K562 (cell line): ENCODE measurements at regions not wholly inside any gene's neighbourhood (a gene's known extent, or its start where the extent isn't known, plus 50 kb on each side); places are given as distances from the start of the nearest gene placed in this dataset.

Source experiments
- ATAC-seq: fragments of 200-7000 bp; cut with Tn5 transposase; 3 replicates; pipeline ENCODE4 v1.9.1; 2020; ENCODE audit warnings: moderate library complexity
- BruUV-seq: library from RNA; stranded (reverse); fragments of 400-500 nt; replicated peaks from 2 replicates; lab custom pipeline; 2021; lab: Mats Ljungman, UMichigan
- CTCF ChIA-PET: fragments of 300-600 bp; formaldehyde crosslinking; extraction: SDS; loops from one replicate; lab custom pipeline; 2021; ENCODE audit warnings: low intra/inter-chr PET ratio; lab: Yijun Ruan, JAX
- POLR2A ChIA-PET: fragments of 300-600, 350-650 bp; sonication (Branson Sonifier 250); formaldehyde crosslinking; extraction: SDS; loops from one replicate; lab custom pipeline; 2021; ENCODE audit warnings: antibody characterized with exemption, inconsistent platforms; lab: Yijun Ruan, JAX
- DNase-seq, 4 experiments: peaks; one replicate each; pipeline versions ENCODE4 v3.0.0 to v3.0.0-alpha.2; 2011 to 2018; ENCODE audit warnings: low spot score in 3 of 4, mixed read lengths in 3 of 4; ENCODE audit errors: extremely low read depth in 1 of 4
- FAIRE-seq: peaks from 2 replicates; lab custom pipeline; 2011; peaks lifted over from hg19 to GRCh38; lab: Jason Lieb, UNC
- H2AFZ ChIP-seq: 2 replicates; pipeline ENCODE4 v1.6.0; 2011; ENCODE audit warnings: low read depth, low read length, control low read depth, inconsistent platforms
- H3K27ac ChIP-seq: fragments of 200-600 bp; 3 replicates; pipeline ENCODE4 v1.8.0; 2011; ENCODE audit warnings: low read depth, mild to moderate bottlenecking, control low read depth, inconsistent platforms, low read length, moderate library complexity, mixed read lengths; ENCODE audit errors: extremely low read depth
- H3K27me3 ChIP-seq, 2 experiments: fragments of 300-600 bp in 1 of 2; 2 replicates in 1 of 2; 3 replicates in 1 of 2; pipeline versions ENCODE4 v1.6.0 to v1.8.0; 2011; ENCODE audit warnings: inconsistent platforms in 2 of 2, low read length in 2 of 2, mild to moderate bottlenecking in 1 of 2, mixed read lengths in 1 of 2, moderate library complexity in 1 of 2; ENCODE audit not compliant: control insufficient read depth in 2 of 2, insufficient read depth in 2 of 2
- H3K36me3 ChIP-seq: fragments of 300-600 bp; 3 replicates; pipeline ENCODE4 v1.8.0; 2011; ENCODE audit warnings: mild to moderate bottlenecking, low read length, inconsistent platforms; ENCODE audit not compliant: control insufficient read depth, insufficient read depth
- H3K4me1 ChIP-seq, 2 experiments: fragments of 200-600 bp in 1 of 2; replicated peaks in 1 of 2; 2 replicates in 1 of 2; 3 replicates in 1 of 2; pipeline versions ENCODE4 v1.5.1 to v1.8.0; 2011; ENCODE audit warnings: inconsistent platforms in 2 of 2, low read length in 2 of 2, mild to moderate bottlenecking in 1 of 2, mixed read lengths in 1 of 2, moderate library complexity in 1 of 2; ENCODE audit not compliant: control insufficient read depth in 2 of 2, insufficient read depth in 2 of 2
- H3K4me2 ChIP-seq: 2 replicates; pipeline ENCODE4 v1.6.1; 2011; ENCODE audit warnings: low read length, control low read depth, inconsistent platforms, mixed read lengths; ENCODE audit not compliant: insufficient read depth
- H3K4me3 ChIP-seq: fragments of 200-600 bp; sonication (generic), shearing (Covaris generic); 2 replicates; pipeline ENCODE4 v1.5.1; 2016; ENCODE audit warnings: control low read depth, inconsistent platforms
- H3K79me2 ChIP-seq: fragments of 200-600 bp; 3 replicates; pipeline ENCODE4 v1.8.0; 2011; ENCODE audit warnings: low read length, inconsistent platforms; ENCODE audit not compliant: control insufficient read depth, insufficient read depth
- H3K9ac ChIP-seq, 2 experiments: 2 replicates each; pipeline versions ENCODE4 v1.6.0 to v1.6.1; 2011; ENCODE audit warnings: low read depth in 2 of 2, low read length in 2 of 2, control low read depth in 1 of 2, inconsistent platforms in 1 of 2, mild to moderate bottlenecking in 1 of 2, mixed read lengths in 1 of 2; ENCODE audit not compliant: insufficient read depth in 1 of 2
- H3K9me1 ChIP-seq: one replicate; pipeline ENCODE4 v1.6.0; 2011; ENCODE audit warnings: inconsistent platforms, mild to moderate bottlenecking, low read length, moderate library complexity; ENCODE audit not compliant: control insufficient read depth, insufficient read depth
- H3K9me3 ChIP-seq: replicated peaks from 2 replicates; pipeline ENCODE4 v1.5.1; 2011; ENCODE audit warnings: low read depth, low read length, inconsistent platforms; ENCODE audit not compliant: control insufficient read depth, insufficient read depth
- H4K20me1 ChIP-seq: replicated peaks from 2 replicates; pipeline ENCODE4 v1.6.1; 2011; ENCODE audit warnings: low read length, inconsistent platforms, mixed read lengths; ENCODE audit not compliant: control insufficient read depth, insufficient read depth
- BRD4 ChIP-seq: fragments of 200-600 bp; sonication (generic); IDR thresholded peaks from 2 replicates; pipeline ENCODE4 v1.6.1; 2017; ENCODE audit warnings: inconsistent platforms
- CEBPB ChIP-seq: fragments of 450-650 bp; IDR thresholded peaks from 2 replicates; pipeline ENCODE4 v1.6.1; 2016; ENCODE audit warnings: missing genetic modification characterization, missing compliant biosample characterization
- DPF2 ChIP-seq: fragments of 450-650 bp; IDR thresholded peaks from 2 replicates; pipeline ENCODE4 v1.6.1; 2016
- HNRNPUL1 ChIP-seq: fragments of 200-400 bp; formaldehyde crosslinking; IDR thresholded peaks from 2 replicates; pipeline ENCODE4 v1.6.1; 2017; ENCODE audit warnings: low read length
- HSF4 ChIP-seq: fragments of 250-450 bp; sonication (Bioruptor Pico); IDR thresholded peaks from 2 replicates; pipeline ENCODE4 v2.1.2; 2022; ENCODE audit warnings: mild to moderate bottlenecking, moderate library complexity, borderline replicate concordance
- MECOM ChIP-seq: fragments of 250-450 bp; sonication (Bioruptor Pico); IDR thresholded peaks from 2 replicates; pipeline ENCODE4 v1.8.0; 2022; ENCODE audit warnings: inconsistent platforms
- MYBL2 ChIP-seq, 2 experiments: fragments of 450-650 bp in 1 of 2; sonication (generic) in 1 of 2; formaldehyde crosslinking in 1 of 2; IDR thresholded peaks; 2 replicates each; pipeline versions ENCODE4 v1.6.1 to v1.8.1; 2017 to 2022; ENCODE audit warnings: borderline replicate concordance in 1 of 2, inconsistent platforms in 1 of 2, low read depth in 1 of 2, mild to moderate bottlenecking in 1 of 2, missing genetic modification reagents in 1 of 2, moderate library complexity in 1 of 2
- NFATC3 ChIP-seq: fragments of 450-650 bp; IDR thresholded peaks from 2 replicates; pipeline ENCODE4 v1.6.1; 2017; ENCODE audit warnings: mild to moderate bottlenecking
- NFIC ChIP-seq: fragments of 450-650 bp; IDR thresholded peaks from 2 replicates; pipeline ENCODE4 v1.6.1; 2017; ENCODE audit warnings: mild to moderate bottlenecking, inconsistent platforms
- PTBP1 ChIP-seq: fragments of 200-400 bp; formaldehyde crosslinking; IDR thresholded peaks from 2 replicates; pipeline ENCODE4 v1.6.1; 2017; ENCODE audit warnings: low read depth, low read length
- RBM17 ChIP-seq: fragments of 200-400 bp; formaldehyde crosslinking; IDR thresholded peaks from 2 replicates; pipeline ENCODE4 v1.6.1; 2017; ENCODE audit warnings: low read depth, mild to moderate bottlenecking, low read length, borderline replicate concordance
- SNAPC5 ChIP-seq: fragments of 250-450 bp; sonication (Bioruptor Pico); IDR thresholded peaks from 2 replicates; pipeline ENCODE4 v1.8.0; 2021; ENCODE audit warnings: moderate library complexity, mild to moderate bottlenecking, inconsistent platforms
- SNRNP70 ChIP-seq: fragments of 200-400 bp; formaldehyde crosslinking; optimal IDR thresholded peaks from 2 replicates; pipeline ENCODE3; 2017; ENCODE audit warnings: low read depth, low read length
- TAL1 ChIP-seq: fragments of 450-650 bp; IDR thresholded peaks from 2 replicates; pipeline ENCODE4 v1.6.1; 2016; ENCODE audit warnings: mild to moderate bottlenecking
- TCF15 ChIP-seq: fragments of 250-450 bp; sonication (Bioruptor Pico); IDR thresholded peaks from 2 replicates; pipeline ENCODE4 v1.8.0; 2022; ENCODE audit warnings: moderate library complexity, mild to moderate bottlenecking, inconsistent platforms
- ZNF253 ChIP-seq: fragments of 250-450 bp; sonication (Bioruptor Pico); conservative IDR thresholded peaks from 2 replicates; pipeline ENCODE4 v1.6.1; 2021; ENCODE audit warnings: mild to moderate bottlenecking
- ZNF280A ChIP-seq: fragments of 450-650 bp; IDR thresholded peaks from 2 replicates; pipeline ENCODE4 v1.6.1; 2018; ENCODE audit warnings: mild to moderate bottlenecking, low read depth; ENCODE audit not compliant: partially characterized antibody
- WGBS: fragments of 100-300 bp; shearing (Covaris generic); methylation state at CpG from one replicate; pipeline ENCODE4 v1.1.6; 2016; ENCODE audit warnings: low coverage, mixed read lengths; ENCODE audit not compliant: insufficient coverage; ENCODE audit errors: missing lambda C conversion rate; 5-methylcytosine and 5-hydroxymethylcytosine counted together
- in situ Hi-C: fragments of 300-500 bp; cut with MboI; formaldehyde crosslinking; loops from 4 replicates; pipeline ENCODE4 v1.15.0; 2018; ENCODE audit warnings: inconsistent platforms, mixed read lengths
- intact Hi-C: fragments of 100-400 bp; cut with micrococcal nuclease; formaldehyde crosslinking; loops from 2 replicates; pipeline ENCODE4 v1.14.2; 2022

GRCh38 chr6:3656076-3656475 is 95.4 kb downstream of the PXDC1 start:
- H3K9me1 ChIP-seq = no peaks in the 10 kb centered on the region
- no peaks in the 10 kb centered on the region for H3K79me2 ChIP-seq
- H3K27ac ChIP-seq = no peak overlapping the region
- no peaks in the 10 kb centered on the region for H4K20me1 ChIP-seq
- no peak overlapping the region for H3K4me3 ChIP-seq
- H2AFZ ChIP-seq = no peak overlapping the region
- H3K9me3 ChIP-seq = no peaks in the 10 kb centered on the region
- no peak overlapping the region for H3K4me2 ChIP-seq
- POLR2A ChIA-PET = interaction anchor here (0.6 kb wide), 1 partner anchor 144 kb away, joined by 3 read pairs; no protein-coding TSS in a partner anchor
- TF ChIP-seq TAL1 (no peak), PTBP1 (no peak), HSF4 (no peak), DPF2 (no peak), RBM17 (no peak), SNRNP70 (no peak), CEBPB (tag) (no peak), ZNF280A (no peak), NFIC (no peak), HNRNPUL1 (no peak), BRD4 (no peak), MYBL2 (IDR thresholded peaks at IDR 0.05; ENCODE audit: low read depth) (no peak), MYBL2 (CRISPR knock-in tag; IDR thresholded peaks at IDR 0.05; ENCODE audit: borderline replicate concordance) (no peak), MECOM (CRISPR knock-in tag) (no peak), ZNF253 (CRISPR knock-in tag) (no peak), SNAPC5 (CRISPR knock-in tag) (no peak), NFATC3 (no peak), TCF15 (CRISPR knock-in tag) (no peak)
- peaks cover 11% of the 10 kb centered on the region in 2 experiments for H3K4me1 ChIP-seq
- FAIRE-seq (no peak), DNase-seq (no peak), ATAC-seq (no peak)
- WGBS = 16% methylated on average over 5 of the region's 5 CpGs
- intact Hi-C loops = no loop called here
- no peaks in the 10 kb centered on the region for H3K36me3 ChIP-seq
- in situ Hi-C loops = no loop called here
- CTCF ChIA-PET = no interaction called here
- H3K27me3 ChIP-seq = peaks cover 5 to 26% of the 10 kb centered on the region in 2 experiments; a peak in 4 of 5 replicates
- H3K9ac ChIP-seq = no peak overlapping the region
- BruUV-seq = no TSS peak
